ENCODE measurements at regions not wholly inside any gene's neighbourhood (a gene's known extent, or its start where the extent isn't known, plus 50 kb on each side); places are given as distances from the start of the nearest gene placed in this dataset.

DNA sequence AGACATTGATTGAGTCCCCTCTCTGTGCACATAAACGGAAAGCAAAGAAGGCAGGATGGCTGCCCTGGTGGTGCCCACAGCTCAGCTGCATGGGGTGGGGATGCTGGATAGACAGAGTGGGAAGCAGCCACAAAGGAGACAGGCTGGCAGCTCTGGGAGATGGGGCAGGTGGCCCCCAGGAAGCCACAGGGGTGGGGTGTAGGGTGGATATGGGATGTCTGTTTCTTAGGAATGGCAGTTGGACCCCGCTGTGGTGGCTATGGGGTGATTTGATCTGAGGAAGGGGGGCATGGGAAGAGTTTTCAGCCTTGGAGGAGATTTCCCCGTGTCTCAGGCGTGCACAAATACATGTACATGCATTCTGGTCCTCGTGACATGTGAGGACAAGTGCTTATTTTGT is 50.2 kb upstream of the VDAC1 start:
- ChIA-PET CTCF (interaction anchor here (0.6 to 1.0 kb wide), 3 partner anchors 15 to 86 kb away, joined by 3 read pairs; partner anchors contain the start of gene TCF7), POLR2A (interaction anchor here (0.6 kb wide), 1 partner anchor 683 kb away, joined by 3 read pairs; no protein-coding TSS in a partner anchor)
- Histone ChIP-seq H3K27ac (ENCODE audit: extremely low read depth, low read depth, low read length) (no peak overlapping the region), H3K4me1 (ENCODE audit: control insufficient read depth, insufficient read depth, low read length) (no peaks in the 10 kb centered on the region), H3K36me3 (ENCODE audit: control insufficient read depth in 2 of 2, insufficient read depth in 1 of 2, low read length in 2 of 2) (no peaks in the 10 kb centered on the region), H3K4me3 (ENCODE audit: low read depth, low read length) (no peak overlapping the region), H3K9me3 (ENCODE audit: control insufficient read depth, insufficient read depth, low read depth, low read length) (no peaks in the 10 kb centered on the region)
- TF ChIP-seq ZBTB17 (tag by site-specific recombination; IDR thresholded peaks at IDR 0.05) (no peak), ZNF140 (tag by site-specific recombination; IDR thresholded peaks at IDR 0.05) (no peak), BCL11B (tag by site-specific recombination; IDR thresholded peaks at IDR 0.05; ENCODE audit: low read depth) (no peak), SALL2 (tag by site-specific recombination; IDR thresholded peaks at IDR 0.05; ENCODE audit: borderline replicate concordance) (no peak), ZNF473 (tag by site-specific recombination; IDR thresholded peaks at IDR 0.05) (no peak), KLF7 (tag by site-specific recombination; IDR thresholded peaks at IDR 0.05; ENCODE audit: borderline replicate concordance) (no peak), ZNF114 (tag by site-specific recombination; IDR thresholded peaks at IDR 0.05) (no peak), ZFP41 (tag by site-specific recombination; IDR thresholded peaks at IDR 0.05; ENCODE audit: borderline replicate concordance) (no peak), HOXC10 (CRISPR knock-in tag; IDR thresholded peaks at IDR 0.05) (no peak), ZNF626 (tag by site-specific recombination; IDR thresholded peaks at IDR 0.05) (no peak), KLF9 (tag by site-specific recombination; IDR thresholded peaks at IDR 0.05; ENCODE audit: low read depth) (no peak), ZNF707 (tag by site-specific recombination; IDR thresholded peaks at IDR 0.05) (no peak)
- TF ChIP-seq, protein P1, sequence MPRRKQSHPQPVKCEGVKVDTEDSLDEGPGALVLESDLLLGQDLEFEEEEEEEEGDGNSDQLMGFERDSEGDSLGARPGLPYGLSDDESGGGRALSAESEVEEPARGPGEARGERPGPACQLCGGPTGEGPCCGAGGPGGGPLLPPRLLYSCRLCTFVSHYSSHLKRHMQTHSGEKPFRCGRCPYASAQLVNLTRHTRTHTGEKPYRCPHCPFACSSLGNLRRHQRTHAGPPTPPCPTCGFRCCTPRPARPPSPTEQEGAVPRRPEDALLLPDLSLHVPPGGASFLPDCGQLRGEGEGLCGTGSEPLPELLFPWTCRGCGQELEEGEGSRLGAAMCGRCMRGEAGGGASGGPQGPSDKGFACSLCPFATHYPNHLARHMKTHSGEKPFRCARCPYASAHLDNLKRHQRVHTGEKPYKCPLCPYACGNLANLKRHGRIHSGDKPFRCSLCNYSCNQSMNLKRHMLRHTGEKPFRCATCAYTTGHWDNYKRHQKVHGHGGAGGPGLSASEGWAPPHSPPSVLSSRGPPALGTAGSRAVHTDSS (tag by site-specific recombination; IDR thresholded peaks at IDR 0.05) = no peak

All from HEK293 (cell line).